Astrocyte (in vitro differentiated cells and primary cell): ENCODE measurements at regions not wholly inside any gene's neighbourhood (a gene's known extent, or its start where the extent isn't known, plus 50 kb on each side); places are given as distances from the start of the nearest gene placed in this dataset.

Experiments
- DNase-seq: peaks from one replicate; pipeline ENCODE4 v3.0.0-alpha.2; 2010; ENCODE audit warnings: low read depth
- FAIRE-seq: peaks from 2 replicates; lab custom pipeline; 2011; peaks lifted over from hg19 to GRCh38; lab: Jason Lieb, UNC
- H2AFZ ChIP-seq: 2 replicates; pipeline ENCODE4 v1.6.0; 2012; ENCODE audit warnings: low read depth, low read length, inconsistent platforms
- H3K27ac ChIP-seq: 2 replicates; pipeline ENCODE4 v1.5.1; 2011; ENCODE audit warnings: low read depth, low read length, inconsistent platforms
- H3K27me3 ChIP-seq: 2 replicates; pipeline ENCODE4 v1.6.0; 2011; ENCODE audit warnings: low read length, inconsistent platforms; ENCODE audit not compliant: insufficient read depth
- H3K36me3 ChIP-seq: 2 replicates; pipeline ENCODE4 v1.5.1; 2011; ENCODE audit warnings: low read length, inconsistent platforms; ENCODE audit not compliant: insufficient read depth
- H3K4me1 ChIP-seq: 2 replicates; pipeline ENCODE4 v1.5.1; 2011; ENCODE audit warnings: low read length, inconsistent platforms; ENCODE audit not compliant: insufficient read depth
- H3K4me2 ChIP-seq: 2 replicates; pipeline ENCODE4 v1.6.0; 2012; ENCODE audit warnings: low read length, inconsistent platforms
- H3K4me3 ChIP-seq: 2 replicates; pipeline ENCODE4 v1.5.1; 2011; ENCODE audit warnings: low read depth, mild to moderate bottlenecking, low read length, inconsistent platforms; ENCODE audit not compliant: insufficient read depth
- H3K79me2 ChIP-seq: 2 replicates; pipeline ENCODE4 v1.6.0; 2012; ENCODE audit warnings: mild to moderate bottlenecking, low read length, inconsistent platforms; ENCODE audit not compliant: insufficient read depth
- H3K9ac ChIP-seq: 2 replicates; pipeline ENCODE4 v1.6.0; 2012; ENCODE audit warnings: mild to moderate bottlenecking, low read length, inconsistent platforms
- H3K9me3 ChIP-seq: 2 replicates; pipeline ENCODE4 v1.5.1; 2012; ENCODE audit warnings: low read depth, mild to moderate bottlenecking, low read length, inconsistent platforms; ENCODE audit not compliant: insufficient read depth
- H4K20me1 ChIP-seq: 2 replicates; pipeline ENCODE4 v1.6.0; 2012; ENCODE audit warnings: low read length, inconsistent platforms; ENCODE audit not compliant: insufficient read depth
- H3K27ac Mint-ChIP-seq: one replicate; pipeline ENCODE4 v1.8.0; 2021; ENCODE audit warnings: mild to moderate bottlenecking, mixed read lengths; ENCODE audit not compliant: unreplicated experiment
- H3K27me3 Mint-ChIP-seq: one replicate; pipeline ENCODE4 v1.8.0; 2021; ENCODE audit warnings: low read depth, mixed read lengths; ENCODE audit not compliant: unreplicated experiment
- H3K36me3 Mint-ChIP-seq: one replicate; pipeline ENCODE4 v1.8.0; 2021; ENCODE audit warnings: low read depth, mixed read lengths; ENCODE audit not compliant: unreplicated experiment
- H3K4me1 Mint-ChIP-seq: one replicate; pipeline ENCODE4 v1.8.0; 2021; ENCODE audit warnings: low read depth, mixed read lengths; ENCODE audit not compliant: unreplicated experiment
- H3K4me3 Mint-ChIP-seq: one replicate; pipeline ENCODE4 v1.8.0; 2021; ENCODE audit warnings: mild to moderate bottlenecking, moderate library complexity, mixed read lengths; ENCODE audit not compliant: unreplicated experiment
- H3K9me3 Mint-ChIP-seq: one replicate; pipeline ENCODE4 v1.8.0; 2021; ENCODE audit warnings: mild to moderate bottlenecking, mixed read lengths; ENCODE audit not compliant: unreplicated experiment
- CTCF ChIP-seq: IDR thresholded peaks from 2 replicates; pipeline ENCODE4 v1.5.1; 2011; ENCODE audit warnings: low read depth, mild to moderate bottlenecking, inconsistent platforms, low read length, moderate library complexity; ENCODE audit not compliant: insufficient read depth
- EZH2 ChIP-seq: IDR thresholded peaks from 2 replicates; pipeline ENCODE4 v1.6.1; 2012; ENCODE audit warnings: mild to moderate bottlenecking, low read length, inconsistent platforms; ENCODE audit not compliant: insufficient read depth

DNA sequence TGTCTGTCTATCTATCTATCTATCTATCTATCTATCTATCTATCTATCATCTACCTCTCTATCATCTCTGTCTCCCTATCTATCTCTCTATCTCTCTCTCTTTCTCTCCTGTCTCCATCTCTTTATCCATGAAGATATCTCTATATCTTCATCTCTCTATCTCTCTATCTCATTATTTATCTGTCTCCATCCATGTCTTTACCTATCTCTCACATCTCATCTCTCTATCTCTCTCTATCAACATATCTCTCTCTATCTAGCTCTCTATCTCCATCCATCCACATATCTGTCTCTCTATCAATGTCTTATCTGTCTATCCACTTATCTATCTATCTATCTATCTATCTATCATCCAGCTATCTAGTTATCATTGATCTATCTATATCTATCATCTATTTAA, 292.1 kb upstream of the IRX2 start:
- TF ChIP-seq EZH2 (no peak), CTCF (no peak)
- Mint-ChIP-seq H3K4me1 (no peaks in the 10 kb centered on the region), H3K4me3 (no peak overlapping the region), H3K36me3 (no peaks in the 10 kb centered on the region), H3K9me3 (no peaks in the 10 kb centered on the region), H3K27me3 (peaks cover 23% of the 10 kb centered on the region), H3K27ac (no peak overlapping the region)
- no peaks in the 10 kb centered on the region for H3K4me1 ChIP-seq
- no peak overlapping the region for H3K9ac ChIP-seq
- DNase-seq (no peak), FAIRE-seq (no peak)
- peaks cover 14% of the 10 kb centered on the region for H3K9me3 ChIP-seq
- no peak overlapping the region for H3K4me3 ChIP-seq
- no peaks in the 10 kb centered on the region for H3K79me2 ChIP-seq
- no peak overlapping the region for H3K4me2 ChIP-seq
- H2AFZ ChIP-seq = no peak overlapping the region
- H3K27me3 ChIP-seq = no peaks in the 10 kb centered on the region
- no peaks in the 10 kb centered on the region for H3K36me3 ChIP-seq
- no peaks in the 10 kb centered on the region for H4K20me1 ChIP-seq
- H3K27ac ChIP-seq = no peak overlapping the region

DNA sequence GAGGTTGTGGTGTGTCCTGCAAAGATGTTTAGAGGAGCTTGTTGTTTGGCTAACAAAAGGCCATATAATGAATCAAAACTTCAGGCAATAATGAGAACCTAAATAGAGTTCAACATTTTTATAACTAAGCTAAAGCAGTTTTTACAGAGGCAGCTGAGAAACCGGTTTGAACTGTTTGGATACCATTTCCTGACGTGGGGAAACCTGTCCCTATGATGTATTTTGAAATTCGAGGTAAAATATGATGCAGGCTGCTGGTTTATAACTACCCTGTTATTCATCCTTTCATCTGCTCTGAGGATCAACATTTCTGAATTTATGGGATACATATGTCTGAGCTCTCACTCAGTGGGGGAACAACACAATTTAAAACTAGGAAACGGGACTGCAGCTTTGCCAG, 289.5 kb upstream of the IRX2 start:
- H3K27me3 Mint-ChIP-seq = peaks cover 14% of the 10 kb centered on the region
- H3K4me2 ChIP-seq = no peak overlapping the region
- no peaks in the 10 kb centered on the region for H3K27me3 ChIP-seq
- no peaks in the 10 kb centered on the region for H3K36me3 Mint-ChIP-seq
- DNase-seq (no peak), FAIRE-seq (no peak)
- no peaks in the 10 kb centered on the region for H3K4me1 Mint-ChIP-seq
- no peaks in the 10 kb centered on the region for H4K20me1 ChIP-seq
- H3K9ac ChIP-seq = no peak overlapping the region
- no peaks in the 10 kb centered on the region for H3K9me3 Mint-ChIP-seq
- H3K36me3 ChIP-seq = no peaks in the 10 kb centered on the region
- H3K9me3 ChIP-seq = peaks cover 7% of the 10 kb centered on the region
- H3K27ac ChIP-seq = no peak overlapping the region
- no peak for TF ChIP-seq CTCF
- no peak for TF ChIP-seq EZH2
- H2AFZ ChIP-seq = no peak overlapping the region
- no peak overlapping the region for H3K4me3 Mint-ChIP-seq
- no peaks in the 10 kb centered on the region for H3K79me2 ChIP-seq
- no peaks in the 10 kb centered on the region for H3K4me1 ChIP-seq
- H3K4me3 ChIP-seq = no peak overlapping the region
- no peak overlapping the region for H3K27ac Mint-ChIP-seq

- Histone ChIP-seq H3K27me3 (no peaks in the 10 kb centered on the region), H2AFZ (no peak overlapping the region), H3K4me3 (no peak overlapping the region), H3K4me2 (no peak overlapping the region), H3K9ac (no peak overlapping the region), H4K20me1 (no peaks in the 10 kb centered on the region), H3K79me2 (no peaks in the 10 kb centered on the region), H3K36me3 (no peaks in the 10 kb centered on the region), H3K4me1 (no peaks in the 10 kb centered on the region), H3K9me3 (peaks cover 1% of the 10 kb centered on the region), H3K27ac (no peak overlapping the region)
- Mint-ChIP-seq H3K4me3 (no peak overlapping the region), H3K27me3 (peaks cover 4% of the 10 kb centered on the region), H3K4me1 (no peaks in the 10 kb centered on the region), H3K36me3 (no peaks in the 10 kb centered on the region), H3K27ac (no peak overlapping the region), H3K9me3 (no peaks in the 10 kb centered on the region)
- no peak for TF ChIP-seq EZH2
- TF ChIP-seq CTCF = no peak
- FAIRE-seq = no peak
- no peak for DNase-seq
These were observed 284.7 kb upstream of the IRX2 start for GRCh38 chr5:3036041-3036788.
